GM12878 (cell line): ENCODE measurements at regions not wholly inside any gene's neighbourhood (a gene's known extent, or its start where the extent isn't known, plus 50 kb on each side); places are given as distances from the start of the nearest gene placed in this dataset.

Source experiments
- ATAC-seq: fragments of 200-7000 bp; cut with Tn5 transposase; 3 replicates; pipeline ENCODE4 v1.9.1; 2020; ENCODE audit warnings: mild to moderate bottlenecking, moderate library complexity
- BruUV-seq: library from RNA; stranded (reverse); fragments of 400-500 nt; replicated peaks from 2 replicates; lab custom pipeline; 2021; lab: Mats Ljungman, UMichigan
- CTCF ChIA-PET: fragments of 300-600 bp; sonication (Branson Sonifier 250); formaldehyde crosslinking; extraction: SDS; loops from one replicate; lab custom pipeline; 2021; ENCODE audit warnings: inconsistent platforms; lab: Yijun Ruan, JAX
- POLR2A ChIA-PET: fragments of 350-600 bp; formaldehyde crosslinking; extraction: SDS; loops from one replicate; lab custom pipeline; 2021; ENCODE audit warnings: inconsistent platforms; lab: Charles Lee
- RAD21 ChIA-PET: fragments of 300-600 bp; sonication (Branson Sonifier 250); formaldehyde crosslinking; loops from one replicate; lab custom pipeline; 2023; ENCODE audit warnings: antibody characterized with exemption; ENCODE audit not compliant: unreplicated experiment; lab: Charles Lee
- SMC1A ChIA-PET: fragments of 300-600 bp; sonication (Branson Sonifier 250); formaldehyde crosslinking; loops from one replicate; lab custom pipeline; 2023; ENCODE audit not compliant: unreplicated experiment, uncharacterized antibody; lab: Charles Lee
- DNase-seq: peaks from one replicate; pipeline ENCODE4 v3.0.0-alpha.2; 2011; ENCODE audit warnings: low read depth, low spot score
- FAIRE-seq: peaks from 3 replicates; lab custom pipeline; 2011; peaks lifted over from hg19 to GRCh38; lab: Jason Lieb, UNC
- H2AFZ ChIP-seq: 2 replicates; pipeline ENCODE4 v1.6.0; 2011; ENCODE audit warnings: low read depth, low read length, control low read depth; ENCODE audit not compliant: control insufficient read depth
- H3K27ac ChIP-seq: 2 replicates; pipeline ENCODE4 v1.5.1; 2011; ENCODE audit warnings: control low read depth; ENCODE audit not compliant: control insufficient read depth, insufficient read depth
- H3K27me3 ChIP-seq, 2 experiments: replicated peaks in 1 of 2; 2 replicates each; pipeline versions ENCODE4 v1.6.0 to v1.6.1; 2011; ENCODE audit warnings: low read length in 1 of 2; ENCODE audit not compliant: control insufficient read depth in 2 of 2, insufficient read depth in 2 of 2
- H3K36me3 ChIP-seq, 2 experiments: 2 replicates each; pipeline ENCODE4 v1.5.1; 2011; ENCODE audit warnings: low read length in 1 of 2; ENCODE audit not compliant: control insufficient read depth in 2 of 2, insufficient read depth in 2 of 2
- H3K4me1 ChIP-seq: 2 replicates; pipeline ENCODE4 v1.6.1; 2011; ENCODE audit warnings: mild to moderate bottlenecking, low read length, moderate library complexity, mixed read lengths; ENCODE audit not compliant: control insufficient read depth, insufficient read depth
- H3K4me2 ChIP-seq: 2 replicates; pipeline ENCODE4 v1.6.0; 2011; ENCODE audit warnings: control low read depth; ENCODE audit not compliant: control insufficient read depth, insufficient read depth
- H3K4me3 ChIP-seq: fragments of 200-600 bp; sonication (generic); 2 replicates; pipeline ENCODE4 v1.5.1; 2016
- H3K79me2 ChIP-seq: 2 replicates; pipeline ENCODE4 v1.6.0; 2011; ENCODE audit warnings: low read length; ENCODE audit not compliant: control insufficient read depth, insufficient read depth
- H3K9ac ChIP-seq: 2 replicates; pipeline ENCODE4 v1.8.0; 2011; ENCODE audit warnings: low read length, control low read depth, mixed read lengths; ENCODE audit not compliant: control insufficient read depth, insufficient read depth
- H3K9me3 ChIP-seq: replicated peaks from 3 replicates; pipeline ENCODE4 v1.5.1; 2011; ENCODE audit warnings: mild to moderate bottlenecking, low read length; ENCODE audit not compliant: control insufficient read depth, insufficient read depth
- H4K20me1 ChIP-seq: 2 replicates; pipeline ENCODE4 v1.6.0; 2011; ENCODE audit not compliant: control insufficient read depth, insufficient read depth
- BCL3 ChIP-seq: IDR thresholded peaks from 2 replicates; pipeline ENCODE4 v1.6.1; 2011; ENCODE audit warnings: borderline replicate concordance, low read depth, mild to moderate bottlenecking, moderate library complexity, low read length; ENCODE audit not compliant: insufficient read depth, poor library complexity, severe bottlenecking
- CHD4 ChIP-seq: fragments of 200-600 bp; sonication (generic); IDR thresholded peaks from 2 replicates; pipeline ENCODE4 v1.6.1; 2016; ENCODE audit warnings: mild to moderate bottlenecking
- HDGF ChIP-seq: fragments of 450-650 bp; IDR thresholded peaks from 2 replicates; pipeline ENCODE4 v1.6.1; 2016; ENCODE audit warnings: antibody characterized with exemption
- IKZF2 ChIP-seq, 2 experiments: fragments of 450-650 bp; IDR thresholded peaks; 2 replicates each; pipeline ENCODE4 v1.6.1; 2017; ENCODE audit warnings: mild to moderate bottlenecking in 2 of 2, moderate library complexity in 2 of 2
- IRF4 ChIP-seq: IDR thresholded peaks from 2 replicates; pipeline ENCODE4 v1.6.1; 2011; ENCODE audit warnings: low read depth, low read length
- KAT2A ChIP-seq: conservative IDR thresholded peaks from 2 replicates; pipeline ENCODE4 v1.6.1; 2011; ENCODE audit warnings: low read depth, low read length; ENCODE audit not compliant: control insufficient read depth
- NR2F1 ChIP-seq: fragments of 450-650 bp; conservative IDR thresholded peaks from 2 replicates; pipeline ENCODE4 v1.6.1; 2017; ENCODE audit warnings: mild to moderate bottlenecking
- PML ChIP-seq: IDR thresholded peaks from 2 replicates; pipeline ENCODE4 v1.6.1; 2012; ENCODE audit warnings: low read length, inconsistent platforms
- POLR2AphosphoS2 ChIP-seq: IDR thresholded peaks from 2 replicates; pipeline ENCODE4 v1.6.1; 2011; ENCODE audit warnings: low read depth, mild to moderate bottlenecking, low read length, improper control_type of control experiment, moderate library complexity
- RELA ChIP-seq: fragments of 450-650 bp; IDR thresholded peaks from 2 replicates; pipeline ENCODE4 v1.8.0; 2014; ENCODE audit warnings: borderline replicate concordance; ENCODE audit not compliant: partially characterized antibody
- SP1 ChIP-seq: IDR thresholded peaks from one replicate; pipeline ENCODE4 v1.6.1; 2011; ENCODE audit warnings: low read depth, low read length
- TAF1 ChIP-seq: IDR thresholded peaks from 2 replicates; pipeline ENCODE4 v1.6.1; 2011; ENCODE audit warnings: mild to moderate bottlenecking, low read depth, low read length, borderline replicate concordance
- ZBTB40 ChIP-seq: fragments of 450-650 bp; IDR thresholded peaks from 2 replicates; pipeline ENCODE4 v1.6.1; 2016; ENCODE audit warnings: mild to moderate bottlenecking, moderate library complexity, borderline replicate concordance
- ZNF217 ChIP-seq: fragments of 450-650 bp; IDR thresholded peaks from 2 replicates; pipeline ENCODE4 v1.6.1; 2017; ENCODE audit warnings: antibody characterized with exemption, mild to moderate bottlenecking
- ZSCAN29 ChIP-seq: fragments of 450-650 bp; IDR thresholded peaks from 2 replicates; pipeline ENCODE4 v1.6.1; 2017; ENCODE audit warnings: mild to moderate bottlenecking, moderate library complexity
- WGBS: methylation state at CpG from one replicate; pipeline ENCODE4 v1.1.6; 2016; ENCODE audit warnings: low lambda C conversion rate; ENCODE audit not compliant: insufficient replicate concordance, insufficient coverage; ENCODE audit errors: missing lambda C conversion rate; 5-methylcytosine and 5-hydroxymethylcytosine counted together
- in situ Hi-C: fragments of 300-500 bp; cut with MboI; formaldehyde crosslinking; loops from 9 replicates; pipeline ENCODE4 v1.14.3; 2018; ENCODE audit warnings: mixed read lengths
- intact Hi-C: fragments of 100-400 bp; cut with micrococcal nuclease; formaldehyde crosslinking; loops from one replicate; pipeline ENCODE4 v1.14.2; 2022; ENCODE audit not compliant: unreplicated experiment

- TF ChIP-seq ZBTB40 (peak; percentile 80), ZSCAN29 (no peak)
Measured at GRCh38 chr2:16257322-16258028, 317.1 kb downstream of the MYCN start (continued).

GRCh38 chr2:16256601-16257321 is 316.4 kb downstream of the MYCN start:
- no peak overlapping the region for H3K4me3 ChIP-seq
- ChIA-PET CTCF (no interaction called here), SMC1A (no interaction called here), POLR2A (interaction anchor here (0.6 kb wide), 1 partner anchor 10 kb away, joined by 3 read pairs; no protein-coding TSS in a partner anchor), RAD21 (interaction anchor here (0.5 kb wide), 1 partner anchor 9 kb away, joined by 3 read pairs; no protein-coding TSS in a partner anchor)
- no TSS peak for BruUV-seq
- no peak for DNase-seq
- in situ Hi-C loops: no loop called here
- WGBS: 6% methylated on average over 6 of the region's 6 CpGs
- no peak overlapping the region for H3K9ac ChIP-seq
- H3K9me3 ChIP-seq: no peaks in the 10 kb centered on the region
- no peaks in the 10 kb centered on the region for H3K36me3 ChIP-seq
- no peak for FAIRE-seq
- no peaks in the 10 kb centered on the region for H3K4me1 ChIP-seq
- no peaks in the 10 kb centered on the region for H4K20me1 ChIP-seq
- H3K27me3 ChIP-seq: no peaks in the 10 kb centered on the region; a peak in 1 of 4 replicates
- no peak overlapping the region for H2AFZ ChIP-seq
- H3K79me2 ChIP-seq: no peaks in the 10 kb centered on the region
- intact Hi-C loops: no loop called here
- H3K4me2 ChIP-seq: no peak overlapping the region
- ATAC-seq: no peak
- H3K27ac ChIP-seq: no peak overlapping the region
- TF ChIP-seq KAT2A (no peak), IKZF2 (IDR thresholded peaks at IDR 0.05) (no peak), NR2F1 (no peak), ZNF217 (no peak), BCL3 (no peak), IRF4 (no peak), RELA (no peak), SP1 (no peak), PML (no peak), HDGF (no peak), CHD4 (no peak), TAF1 (no peak), POLR2AphosphoS2 (no peak)
